ENCODE measurements at regions not wholly inside any gene's neighbourhood (a gene's known extent, or its start where the extent isn't known, plus 50 kb on each side); places are given as distances from the start of the nearest gene placed in this dataset.
"Not testable (repeated sequence)": the region's sequence is repeated elsewhere in the genome, so short reads cannot be mapped to it uniquely, and the experiment has no call there.

DNA sequence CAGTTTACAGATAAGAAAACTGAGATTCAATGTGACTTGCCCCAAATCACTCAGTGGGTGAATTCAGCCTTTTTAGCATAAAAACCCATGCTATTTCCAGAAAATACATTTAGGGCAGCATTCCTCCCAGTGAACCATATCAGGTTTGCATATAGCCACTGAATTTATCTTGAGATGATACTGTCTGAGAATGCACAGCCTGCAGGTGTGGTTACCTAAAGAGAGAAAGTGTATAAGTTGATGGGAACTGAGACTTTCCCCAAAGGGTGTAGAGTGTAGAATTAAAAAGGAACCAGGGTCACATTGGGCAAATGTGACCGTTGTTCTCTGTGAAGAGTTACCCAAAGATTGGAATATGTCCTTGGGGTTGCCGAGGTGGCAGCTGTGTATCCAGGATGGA is 100.0 kb upstream of the PIK3R1 start:
- Histone ChIP-seq H3K27me3 (no peaks in the 10 kb centered on the region), H3K27ac (no peak overlapping the region), H3K4me1 (no peaks in the 10 kb centered on the region), H3K36me3 (no peaks in the 10 kb centered on the region), H3K9me3 (no peaks in the 10 kb centered on the region), H3K4me3 (no peak overlapping the region)
- TF ChIP-seq CTCF (IDR thresholded peaks at IDR 0.05) = no peak
- DNase-seq = no peak
- intact Hi-C loops (cut with DNase I; ENCODE audit: low total_unique reads) = no loop called here

DNA sequence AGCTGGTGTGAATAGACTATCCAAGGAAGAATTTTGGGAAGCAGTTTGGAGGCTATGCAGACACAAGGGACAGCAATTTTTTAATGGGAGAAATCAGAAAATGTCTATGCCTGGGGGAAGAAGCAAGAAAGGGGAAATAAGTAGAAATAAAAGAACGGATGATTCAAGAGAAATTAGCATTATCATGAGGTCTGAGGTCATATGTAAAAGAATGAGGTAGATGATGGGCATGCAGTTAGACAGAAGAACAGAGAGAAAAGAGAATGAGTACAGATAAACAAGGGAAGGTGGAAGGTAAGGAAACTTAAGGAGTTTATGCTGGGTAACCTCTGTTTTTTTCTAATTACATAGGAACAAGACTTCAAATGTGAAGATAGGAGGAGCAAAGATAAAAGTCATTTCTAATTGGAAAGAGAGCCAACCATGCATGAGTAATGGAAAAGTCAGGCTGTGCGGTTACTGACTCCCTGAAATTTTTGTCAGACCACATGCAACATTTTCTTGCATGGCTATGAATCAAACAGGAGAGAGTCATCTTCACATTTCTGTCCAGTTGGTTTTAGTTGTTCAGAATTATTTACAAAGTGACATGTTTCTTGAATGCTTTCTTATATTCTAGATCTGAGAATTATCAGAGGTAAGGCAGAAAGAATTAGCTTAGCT is 101.0 kb upstream of the PIK3R1 start:
- Histone ChIP-seq H3K27me3 (no peaks in the 10 kb centered on the region), H3K36me3 (no peaks in the 10 kb centered on the region), H3K4me1 (no peaks in the 10 kb centered on the region), H3K27ac (no peak overlapping the region), H3K4me3 (no peak overlapping the region), H3K9me3 (no peaks in the 10 kb centered on the region)
- no peak for DNase-seq
- TF ChIP-seq CTCF (IDR thresholded peaks at IDR 0.05) = no peak
- intact Hi-C loops (cut with DNase I; ENCODE audit: low total_unique reads) = no loop called here

GRCh38 chr5:68112658-68113057 is 102.9 kb upstream of the PIK3R1 start:
- Histone ChIP-seq H3K9me3 (no peaks in the 10 kb centered on the region), H3K27ac (no peak overlapping the region), H3K4me1 (no peaks in the 10 kb centered on the region), H3K36me3 (no peaks in the 10 kb centered on the region), H3K4me3 (no peak overlapping the region), H3K27me3 (no peaks in the 10 kb centered on the region)
- intact Hi-C loops (cut with DNase I; ENCODE audit: low total_unique reads) = no loop called here
- DNase-seq = no peak
- no peak for TF ChIP-seq CTCF (IDR thresholded peaks at IDR 0.05)

GRCh38 chr5:68110894-68111293 is 104.7 kb upstream of the PIK3R1 start:
- TF ChIP-seq CTCF (IDR thresholded peaks at IDR 0.05) = no peak
- H3K4me1 ChIP-seq = no peaks in the 10 kb centered on the region
- H3K4me3 ChIP-seq = no peak overlapping the region
- no peaks in the 10 kb centered on the region for H3K27me3 ChIP-seq
- H3K27ac ChIP-seq = no peak overlapping the region
- H3K9me3 ChIP-seq = no peaks in the 10 kb centered on the region
- DNase-seq = no peak
- H3K36me3 ChIP-seq = no peaks in the 10 kb centered on the region
- intact Hi-C loops (cut with DNase I; ENCODE audit: low total_unique reads) = no loop called here

DNA sequence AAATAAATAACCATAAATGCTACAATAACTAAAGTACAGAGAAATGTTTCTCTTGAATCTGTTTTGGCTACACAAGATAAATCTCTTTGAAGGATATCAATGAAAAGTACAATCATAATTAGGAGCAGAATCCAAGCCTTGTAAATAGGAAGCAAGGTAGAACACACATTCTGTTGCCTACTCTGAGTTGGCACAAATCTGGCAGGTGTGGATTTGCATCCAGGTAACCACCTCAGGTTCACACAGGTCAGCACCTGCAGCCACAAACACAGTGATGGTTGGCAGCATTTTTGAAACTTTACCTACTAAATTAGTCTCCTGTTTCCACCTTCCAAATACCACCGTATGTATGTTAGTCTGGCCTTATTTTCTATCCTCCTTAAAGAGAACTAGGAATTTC is 105.3 kb upstream of the PIK3R1 start:
- Histone ChIP-seq H3K4me1 (no peaks in the 10 kb centered on the region), H3K4me3 (no peak overlapping the region), H3K27ac (no peak overlapping the region), H3K36me3 (no peaks in the 10 kb centered on the region), H3K9me3 (no peaks in the 10 kb centered on the region), H3K27me3 (no peaks in the 10 kb centered on the region)
- DNase-seq = no peak
- TF ChIP-seq CTCF (IDR thresholded peaks at IDR 0.05) = no peak
- intact Hi-C loops (cut with DNase I; ENCODE audit: low total_unique reads) = no loop called here

GRCh38 chr5:68104217-68104616 is 111.3 kb upstream of the PIK3R1 start:
- H3K27ac ChIP-seq; H3K36me3 ChIP-seq; DNase-seq; H3K4me3 ChIP-seq; intact Hi-C loops (cut with DNase I; ENCODE audit: low total_unique reads); H3K27me3 ChIP-seq; H3K9me3 ChIP-seq; H3K4me1 ChIP-seq: not testable (repeated sequence)

GRCh38 chr5:68103297-68103696 is 112.3 kb upstream of the PIK3R1 start:
- intact Hi-C loops (cut with DNase I; ENCODE audit: low total_unique reads); H3K36me3 ChIP-seq; H3K27me3 ChIP-seq; DNase-seq; H3K9me3 ChIP-seq; H3K4me3 ChIP-seq; H3K27ac ChIP-seq; H3K4me1 ChIP-seq: not testable (repeated sequence)

Measured in tibial artery (tissue), 4 donors.